ENCODE measurements at regions not wholly inside any gene's neighbourhood (a gene's known extent, or its start where the extent isn't known, plus 50 kb on each side); places are given as distances from the start of the nearest gene placed in this dataset.
A peak's percentile ranks its signal among the peaks of the same experiment; 100 is the strongest.
"Not testable (repeated sequence)": the region's sequence is repeated elsewhere in the genome, so short reads cannot be mapped to it uniquely, and the experiment has no call there.

DNA sequence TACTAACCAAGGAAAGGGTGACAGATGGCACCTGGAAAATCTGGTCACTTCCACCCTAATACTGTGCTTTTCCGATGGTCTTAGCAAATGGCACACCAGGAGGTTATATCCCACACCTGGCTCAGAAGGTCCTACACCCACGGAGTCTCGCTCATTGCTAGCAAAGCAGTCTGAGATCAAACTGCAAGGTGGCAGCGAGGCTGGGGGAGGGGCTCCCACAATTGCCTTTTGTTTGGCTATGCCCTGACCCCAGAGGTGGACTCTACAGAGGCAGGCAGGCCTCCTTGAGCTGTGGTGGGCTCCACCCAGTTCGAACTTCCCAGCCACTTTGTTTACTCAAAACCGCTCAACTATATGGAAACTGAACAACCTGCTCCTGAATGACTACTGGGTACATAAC, 50.3 kb upstream of the UGT2B15 start:
- H3K27me3 ChIP-seq; H3K9me3 ChIP-seq; H3K36me3 ChIP-seq; H3K4me1 ChIP-seq; H3K4me3 ChIP-seq; H3K9ac ChIP-seq (ENCODE audit: low read depth in 2 of 2, low read length in 2 of 2); H3K27ac ChIP-seq; DNase-seq; intact Hi-C loops (cut with DNase I): not testable (repeated sequence)

DNA sequence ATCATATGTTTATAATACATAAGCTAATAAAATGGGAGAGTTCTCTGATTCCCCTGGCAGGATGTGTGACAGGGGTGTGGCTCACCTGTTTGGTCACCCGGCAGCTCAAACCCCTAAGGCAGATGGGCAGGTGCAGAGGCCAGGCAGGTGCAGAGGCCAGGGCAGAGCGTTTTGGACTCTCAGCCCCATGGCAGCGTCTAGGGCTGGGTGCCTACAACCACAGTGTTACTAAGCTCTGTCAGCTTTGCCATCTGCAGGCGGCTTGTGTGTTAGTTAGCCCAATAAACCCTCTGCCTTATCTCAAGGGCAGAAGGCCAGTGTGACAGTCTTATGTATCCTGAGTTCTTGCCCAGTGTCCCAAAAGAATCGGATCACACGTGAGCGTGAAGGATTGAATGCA, 54.0 kb upstream of the UGT2B15 start:
- Histone ChIP-seq H3K9me3 (no peaks in the 10 kb centered on the region), H3K4me3 (no peak overlapping the region), H3K36me3 (no peaks in the 10 kb centered on the region), H3K27ac (peak overlapping the region; percentile 7), H3K27me3 (no peaks in the 10 kb centered on the region), H3K4me1 (no peaks in the 10 kb centered on the region), H3K9ac (ENCODE audit: low read depth in 2 of 2, low read length in 2 of 2) (no peak overlapping the region)
- intact Hi-C loops (cut with DNase I), result no loop called here
- TF ChIP-seq, protein P1, sequence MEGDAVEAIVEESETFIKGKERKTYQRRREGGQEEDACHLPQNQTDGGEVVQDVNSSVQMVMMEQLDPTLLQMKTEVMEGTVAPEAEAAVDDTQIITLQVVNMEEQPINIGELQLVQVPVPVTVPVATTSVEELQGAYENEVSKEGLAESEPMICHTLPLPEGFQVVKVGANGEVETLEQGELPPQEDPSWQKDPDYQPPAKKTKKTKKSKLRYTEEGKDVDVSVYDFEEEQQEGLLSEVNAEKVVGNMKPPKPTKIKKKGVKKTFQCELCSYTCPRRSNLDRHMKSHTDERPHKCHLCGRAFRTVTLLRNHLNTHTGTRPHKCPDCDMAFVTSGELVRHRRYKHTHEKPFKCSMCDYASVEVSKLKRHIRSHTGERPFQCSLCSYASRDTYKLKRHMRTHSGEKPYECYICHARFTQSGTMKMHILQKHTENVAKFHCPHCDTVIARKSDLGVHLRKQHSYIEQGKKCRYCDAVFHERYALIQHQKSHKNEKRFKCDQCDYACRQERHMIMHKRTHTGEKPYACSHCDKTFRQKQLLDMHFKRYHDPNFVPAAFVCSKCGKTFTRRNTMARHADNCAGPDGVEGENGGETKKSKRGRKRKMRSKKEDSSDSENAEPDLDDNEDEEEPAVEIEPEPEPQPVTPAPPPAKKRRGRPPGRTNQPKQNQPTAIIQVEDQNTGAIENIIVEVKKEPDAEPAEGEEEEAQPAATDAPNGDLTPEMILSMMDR (IDR thresholded peaks at IDR 0.05), result no peak
- DNase-seq, result peak; percentile 68

DNA sequence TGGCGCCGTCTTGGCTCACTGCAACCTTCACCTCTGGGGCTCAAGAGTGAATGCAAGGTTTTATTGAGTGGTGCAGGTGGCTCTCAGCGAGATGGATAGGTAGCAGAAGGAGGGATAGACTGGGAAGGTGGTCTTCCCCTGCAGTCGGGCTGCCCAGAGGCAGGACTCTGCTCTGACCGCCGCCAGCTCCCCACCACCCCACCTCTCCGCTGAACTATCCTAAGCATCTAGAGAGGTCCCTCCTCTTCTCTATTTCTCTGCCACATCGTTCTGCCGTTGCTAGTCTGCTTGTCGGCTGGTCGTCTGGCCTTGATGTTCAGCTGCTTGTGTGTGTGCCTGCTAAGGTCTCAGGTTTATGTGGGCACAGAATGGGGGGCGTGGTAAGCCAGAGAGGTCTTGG, 54.5 kb upstream of the UGT2B15 start:
- intact Hi-C loops (cut with DNase I), result no loop called here
- no peaks in the 10 kb centered on the region for H3K4me1 ChIP-seq
- no peaks in the 10 kb centered on the region for H3K36me3 ChIP-seq
- TF ChIP-seq, protein P1 (IDR thresholded peaks at IDR 0.05), result no peak
- H3K4me3 ChIP-seq, result no peak overlapping the region
- H3K9ac ChIP-seq (ENCODE audit: low read depth in 2 of 2, low read length in 2 of 2), result no peak overlapping the region
- H3K27ac ChIP-seq, result peak overlapping the region; percentile 7
- no peak for DNase-seq
- no peaks in the 10 kb centered on the region for H3K9me3 ChIP-seq
- H3K27me3 ChIP-seq, result no peaks in the 10 kb centered on the region

DNA sequence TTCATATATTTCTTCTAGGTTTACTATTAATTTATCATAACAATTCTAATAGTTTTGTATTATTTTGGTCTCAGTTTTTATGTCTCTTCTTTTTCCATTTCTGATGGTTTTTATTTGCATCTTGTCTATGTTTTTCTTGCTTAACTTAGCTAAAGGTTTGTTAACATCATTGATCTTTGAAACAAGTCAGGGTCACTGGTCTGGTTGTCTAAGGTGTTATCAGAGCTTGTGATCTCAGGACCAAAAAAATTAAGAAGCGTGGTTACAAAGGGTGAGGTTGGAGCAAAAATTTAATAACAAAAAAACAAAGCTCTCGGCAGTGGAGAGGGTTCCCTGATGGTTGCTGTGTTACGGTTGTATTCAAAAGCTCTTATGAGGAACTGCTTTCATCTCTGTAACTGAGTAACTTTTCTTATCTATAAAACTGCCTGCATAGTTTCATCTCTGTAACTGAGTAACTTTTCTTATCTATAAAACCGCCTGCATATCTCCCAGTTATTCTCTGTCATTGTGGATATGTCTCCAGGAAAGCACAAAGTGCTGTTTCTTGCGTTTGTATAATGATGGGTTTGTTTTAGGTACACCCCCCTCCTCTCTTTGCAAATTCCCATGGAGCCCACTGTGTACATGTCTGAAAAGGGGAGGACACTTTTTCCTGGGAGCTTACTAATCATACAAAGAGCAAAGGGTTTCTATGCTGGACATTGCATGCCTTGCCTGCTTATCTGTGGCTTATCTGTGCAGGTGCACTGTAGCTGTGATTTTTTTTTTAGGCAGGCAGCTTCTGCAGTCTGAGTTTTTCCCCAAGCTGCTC, 62.4 kb upstream of the UGT2B15 start:
- H3K9ac ChIP-seq (ENCODE audit: low read depth in 2 of 2, low read length in 2 of 2), result no peak overlapping the region
- intact Hi-C loops (cut with DNase I), result loop anchor here (10.0 kb wide), 1 partner anchor 222 kb away; the partner anchor contains the start of gene UGT2A3
- peak overlapping the region; percentile 76 for H3K27ac ChIP-seq
- no peaks in the 10 kb centered on the region for H3K9me3 ChIP-seq
- H3K36me3 ChIP-seq, result no peaks in the 10 kb centered on the region
- H3K27me3 ChIP-seq, result no peaks in the 10 kb centered on the region
- peak; percentile 56 for DNase-seq
- H3K4me1 ChIP-seq, result no peaks in the 10 kb centered on the region
- no peak overlapping the region for H3K4me3 ChIP-seq
- TF ChIP-seq, protein P1 (IDR thresholded peaks at IDR 0.05), result no peak

DNA sequence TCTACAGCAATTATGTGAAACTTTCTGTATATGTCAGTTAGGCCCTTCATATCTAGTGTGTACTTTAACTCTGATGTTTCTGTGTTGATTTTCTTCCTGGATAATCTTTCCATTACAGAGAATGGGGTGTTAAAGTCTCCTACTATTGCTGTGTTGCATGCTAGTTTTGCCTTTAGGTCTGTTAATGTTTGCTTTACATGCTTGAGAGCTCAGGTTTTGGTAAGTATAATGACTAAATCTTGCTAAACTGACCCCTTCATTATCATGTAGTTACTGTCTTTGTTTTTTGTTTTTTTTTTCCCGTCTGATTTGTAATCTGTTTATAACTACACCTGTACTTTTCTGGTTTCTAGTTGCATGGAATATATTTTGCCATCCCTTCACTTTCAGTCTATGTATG, 63.6 kb upstream of the UGT2B15 start:
- H3K27ac ChIP-seq, result peak overlapping the region; percentile 76
- H3K9me3 ChIP-seq, result no peaks in the 10 kb centered on the region
- TF ChIP-seq, protein P1 (IDR thresholded peaks at IDR 0.05), result no peak
- H3K4me1 ChIP-seq, result no peaks in the 10 kb centered on the region
- H3K4me3 ChIP-seq, result no peak overlapping the region
- H3K9ac ChIP-seq (ENCODE audit: low read depth in 2 of 2, low read length in 2 of 2), result peak overlapping the region in 1 of 2 donors; percentile 3
- no peak for DNase-seq
- intact Hi-C loops (cut with DNase I), result loop anchor here (10.0 kb wide), 1 partner anchor 221 kb away; the partner anchor contains the start of gene UGT2A3
- no peaks in the 10 kb centered on the region for H3K27me3 ChIP-seq
- H3K36me3 ChIP-seq, result no peaks in the 10 kb centered on the region

DNA sequence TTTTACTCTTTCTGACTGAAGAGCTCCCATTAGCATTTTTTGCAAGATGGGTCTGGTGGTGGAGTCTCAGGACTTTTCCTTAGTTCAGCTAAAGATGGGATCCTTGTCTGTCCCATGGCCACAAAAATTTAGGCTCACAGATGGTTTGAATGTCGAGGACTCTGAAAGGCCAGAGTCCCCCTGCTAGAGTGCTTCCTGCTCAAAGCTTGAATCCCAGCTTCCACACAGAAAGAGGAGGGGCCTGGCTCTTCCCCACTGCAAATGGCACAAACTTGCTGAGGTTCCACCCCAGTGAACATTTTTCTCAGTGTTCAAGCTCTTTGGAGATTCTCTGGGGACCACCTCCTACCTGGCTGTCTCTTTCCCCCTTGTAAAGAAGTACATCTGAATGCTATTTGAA, 64.7 kb upstream of the UGT2B15 start:
- H3K9me3 ChIP-seq, result no peaks in the 10 kb centered on the region
- intact Hi-C loops (cut with DNase I), result loop anchor here (10.0 kb wide), 1 partner anchor 220 kb away; the partner anchor contains the start of gene UGT2A3
- H3K27ac ChIP-seq, result no peak overlapping the region
- no peaks in the 10 kb centered on the region for H3K36me3 ChIP-seq
- H3K9ac ChIP-seq (ENCODE audit: low read depth in 2 of 2, low read length in 2 of 2), result no peak overlapping the region
- H3K4me3 ChIP-seq, result no peak overlapping the region
- DNase-seq, result no peak
- TF ChIP-seq, protein P1 (IDR thresholded peaks at IDR 0.05), result no peak
- H3K27me3 ChIP-seq, result no peaks in the 10 kb centered on the region
- no peaks in the 10 kb centered on the region for H3K4me1 ChIP-seq
